H1 (cell line): ENCODE measurements at regions not wholly inside any gene's neighbourhood (a gene's known extent, or its start where the extent isn't known, plus 50 kb on each side); places are given as distances from the start of the nearest gene placed in this dataset.

Experiments
- CTCF ChIA-PET: fragments of 300-600 bp; sonication (Branson Sonifier 250); formaldehyde crosslinking; loops from one replicate; lab custom pipeline; 2021; ENCODE audit not compliant: partially characterized antibody; lab: Charles Lee
- POLR2A ChIA-PET: fragments of 300-600 bp; sonication (Branson Sonifier 250); formaldehyde crosslinking; loops from one replicate; lab custom pipeline; 2021; ENCODE audit warnings: inconsistent platforms; ENCODE audit not compliant: partially characterized antibody; lab: Charles Lee
- DNase-seq, 2 experiments: peaks; one replicate each; pipeline versions ENCODE4 v3.0.0 to v3.0.0-alpha.2; 2010 to 2022; ENCODE audit warnings: low spot score in 2 of 2, low read depth in 1 of 2, mixed read lengths in 1 of 2
- FAIRE-seq: peaks from 2 replicates; lab custom pipeline; 2011; peaks lifted over from hg19 to GRCh38; lab: Jason Lieb, UNC
- H2AFZ ChIP-seq: 2 replicates; pipeline ENCODE4 v1.8.1; 2012; ENCODE audit warnings: low read length, inconsistent platforms
- H2AK5ac ChIP-seq: 2 replicates; pipeline ENCODE4 v1.6.1; 2013; ENCODE audit warnings: low read depth, low read length
- H2BK120ac ChIP-seq: replicated peaks from 2 replicates; pipeline ENCODE3; 2013; ENCODE audit warnings: low read depth, low read length, inconsistent platforms
- H2BK12ac ChIP-seq: 2 replicates; pipeline ENCODE4 v1.6.1; 2013; ENCODE audit warnings: low read depth, low read length
- H2BK15ac ChIP-seq: 2 replicates; pipeline ENCODE4 v1.6.1; 2013; ENCODE audit warnings: low read length
- H2BK20ac ChIP-seq: 2 replicates; pipeline ENCODE4 v1.6.1; 2013; ENCODE audit warnings: low read length
- H2BK5ac ChIP-seq: 2 replicates; pipeline ENCODE4 v1.6.1; 2013; ENCODE audit warnings: low read depth, low read length
- H3K14ac ChIP-seq: 2 replicates; pipeline ENCODE4 v1.6.1; 2013; ENCODE audit warnings: inconsistent platforms; ENCODE audit not compliant: insufficient read length
- H3K18ac ChIP-seq: 2 replicates; pipeline ENCODE4 v1.6.1; 2013; ENCODE audit warnings: low read length; ENCODE audit errors: extremely low read depth
- H3K23ac ChIP-seq: 2 replicates; pipeline ENCODE4 v1.6.1; 2013; ENCODE audit warnings: inconsistent platforms; ENCODE audit not compliant: insufficient read length
- H3K23me2 ChIP-seq: 2 replicates; pipeline ENCODE4 v1.6.1; 2013; ENCODE audit warnings: low read depth, low read length
- H3K27ac ChIP-seq: 2 replicates; pipeline ENCODE4 v1.6.1; 2011; ENCODE audit warnings: low read depth, low read length, inconsistent platforms
- H3K27me3 ChIP-seq, 4 experiments: replicated peaks in 1 of 4; 1 replicate in 1 of 4; 2 replicates in 3 of 4; pipeline versions ENCODE4 v1.6.1 to v1.8.1; 2011 to 2013; ENCODE audit warnings: low read length in 3 of 4, mild to moderate bottlenecking in 3 of 4, inconsistent platforms in 2 of 4, mixed read lengths in 2 of 4, moderate library complexity in 1 of 4; ENCODE audit not compliant: control insufficient read depth in 3 of 4, insufficient read depth in 3 of 4; ENCODE audit errors: extremely low read depth in 1 of 4
- H3K36me3 ChIP-seq, 4 experiments: 2 replicates each; pipeline versions ENCODE4 v1.6.1 to v1.8.1; 2011 to 2013; ENCODE audit warnings: mild to moderate bottlenecking in 4 of 4, low read length in 3 of 4, moderate library complexity in 2 of 4, control low read depth in 1 of 4, inconsistent platforms in 1 of 4; ENCODE audit not compliant: insufficient read depth in 4 of 4, control insufficient read depth in 2 of 4
- H3K4ac ChIP-seq: replicated peaks from 2 replicates; pipeline ENCODE3; 2013; ENCODE audit warnings: low read length, low read depth, mixed read lengths, inconsistent platforms; ENCODE audit not compliant: insufficient read length
- H3K4me1 ChIP-seq, 4 experiments: replicated peaks in 1 of 4; 1 replicate in 1 of 4; 2 replicates in 3 of 4; pipeline versions ENCODE4 v1.6.1 to v1.8.1; 2011 to 2013; ENCODE audit warnings: low read length in 3 of 4, inconsistent platforms in 2 of 4, mixed read lengths in 1 of 4; ENCODE audit not compliant: insufficient read depth in 4 of 4, control insufficient read depth in 3 of 4
- H3K4me2 ChIP-seq, 2 experiments: 2 replicates each; pipeline versions ENCODE4 v1.6.1 to v1.8.1; 2011 to 2013; ENCODE audit warnings: low read depth in 2 of 2, low read length in 2 of 2, control low read depth in 1 of 2, inconsistent platforms in 1 of 2, mild to moderate bottlenecking in 1 of 2; ENCODE audit not compliant: insufficient read depth in 1 of 2
- H3K4me3 ChIP-seq, 4 experiments: fragments of 200-600, 300-600 bp in 1 of 4; sonication (generic), shearing (Covaris generic), sonication (Bioruptor Twin) in 1 of 4; 2 replicates each; pipeline versions ENCODE4 v1.5.1 to v1.8.1; 2011 to 2016; ENCODE audit warnings: low read length in 4 of 4, low read depth in 3 of 4, control low read depth in 2 of 4, inconsistent platforms in 2 of 4, mild to moderate bottlenecking in 2 of 4, mixed read lengths in 1 of 4, moderate library complexity in 1 of 4; ENCODE audit not compliant: insufficient read depth in 2 of 4; ENCODE audit errors: extremely low read depth in 1 of 4
- H3K56ac ChIP-seq: replicated peaks from 2 replicates; pipeline ENCODE3; 2013; ENCODE audit warnings: low read depth, mild to moderate bottlenecking, mixed read lengths, low read length, inconsistent platforms; ENCODE audit not compliant: insufficient read length
- H3K79me1 ChIP-seq: 2 replicates; pipeline ENCODE4 v1.6.1; 2013; ENCODE audit warnings: low read depth, low read length, control low read depth
- H3K79me2 ChIP-seq, 2 experiments: 2 replicates each; pipeline versions ENCODE4 v1.6.1 to v1.8.1; 2012 to 2013; ENCODE audit warnings: low read length in 2 of 2, mild to moderate bottlenecking in 2 of 2, inconsistent platforms in 1 of 2; ENCODE audit not compliant: insufficient read depth in 2 of 2, control insufficient read depth in 1 of 2
- H3K9ac ChIP-seq, 4 experiments: replicated peaks in 1 of 4; 1 replicate in 1 of 4; 2 replicates in 3 of 4; pipeline versions ENCODE4 v1.6.1 to v1.8.1; 2011 to 2013; ENCODE audit warnings: low read depth in 3 of 4, low read length in 3 of 4, control low read depth in 2 of 4, mild to moderate bottlenecking in 2 of 4, moderate library complexity in 2 of 4, inconsistent platforms in 1 of 4; ENCODE audit errors: extremely low read depth in 1 of 4
- H3K9me3 ChIP-seq, 2 experiments: 2 replicates each; pipeline versions ENCODE4 v1.6.1 to v1.8.1; 2012 to 2013; ENCODE audit warnings: mild to moderate bottlenecking in 2 of 2, moderate library complexity in 2 of 2, control low read depth in 1 of 2, inconsistent platforms in 1 of 2, low read depth in 1 of 2, low read length in 1 of 2, mixed read lengths in 1 of 2; ENCODE audit not compliant: insufficient read depth in 2 of 2
- H4K20me1 ChIP-seq, 2 experiments: replicated peaks in 1 of 2; 2 replicates each; pipeline versions ENCODE3 to v1.8.1; 2011 to 2013; ENCODE audit warnings: inconsistent platforms in 2 of 2, low read length in 2 of 2, mild to moderate bottlenecking in 1 of 2; ENCODE audit not compliant: insufficient read depth in 2 of 2, control insufficient read depth in 1 of 2
- H4K5ac ChIP-seq: 2 replicates; pipeline ENCODE4 v1.6.1; 2013; ENCODE audit warnings: low read length, low read depth, mixed read lengths, inconsistent platforms; ENCODE audit not compliant: insufficient read length
- H4K8ac ChIP-seq: 2 replicates; pipeline ENCODE4 v1.8.0; 2013; ENCODE audit warnings: mild to moderate bottlenecking, moderate library complexity, low read length, inconsistent platforms; ENCODE audit not compliant: insufficient read depth; ENCODE audit errors: extremely low read depth
- H4K91ac ChIP-seq: replicated peaks from 2 replicates; pipeline ENCODE3; 2013; ENCODE audit warnings: low read length, mixed read lengths, inconsistent platforms; ENCODE audit not compliant: insufficient read length
- ASH2L ChIP-seq: fragments of 200-600, 300-600 bp; sonication (generic); IDR thresholded peaks from one replicate; pipeline ENCODE4 v1.7.1; 2017; ENCODE audit warnings: low read length
- BCL11A ChIP-seq, 2 experiments: IDR thresholded peaks; one replicate each; pipeline ENCODE4 v1.6.1; 2011; ENCODE audit warnings: low read depth in 2 of 2, low read length in 2 of 2, mild to moderate bottlenecking in 2 of 2
- CREB1 ChIP-seq: IDR thresholded peaks from 2 replicates; pipeline ENCODE4 v1.6.1; 2012; ENCODE audit warnings: inconsistent platforms
- FOSL1 ChIP-seq: IDR thresholded peaks from 2 replicates; pipeline ENCODE4 v1.6.1; 2011; ENCODE audit warnings: mild to moderate bottlenecking, low read depth, low read length, moderate library complexity; ENCODE audit not compliant: insufficient read depth
- KDM1A ChIP-seq: fragments of 200-600, 300-600 bp; sonication (generic); IDR thresholded peaks from 2 replicates; pipeline ENCODE4 v1.7.1; 2016; ENCODE audit warnings: mild to moderate bottlenecking, low read length, borderline replicate concordance
- KDM4A ChIP-seq: IDR thresholded peaks from one replicate; pipeline ENCODE4 v1.7.1; 2012; ENCODE audit warnings: low read depth, mild to moderate bottlenecking, moderate library complexity, low read length, inconsistent platforms; ENCODE audit not compliant: severe bottlenecking
- NRF1 ChIP-seq: IDR thresholded peaks from 2 replicates; pipeline ENCODE4 v1.6.1; 2011; ENCODE audit warnings: mild to moderate bottlenecking, low read depth, low read length, improper control_type of control experiment
- POLR2A ChIP-seq, 2 experiments: IDR thresholded peaks; 1 replicate in 1 of 2; 2 replicates in 1 of 2; pipeline ENCODE4 v1.6.1; 2011; ENCODE audit warnings: low read depth in 2 of 2, low read length in 2 of 2, mild to moderate bottlenecking in 2 of 2; ENCODE audit errors: control extremely low read depth in 1 of 2
- RFX5 ChIP-seq: IDR thresholded peaks from 2 replicates; pipeline ENCODE4 v1.6.1; 2011; ENCODE audit warnings: low read depth, low read length, improper control_type of control experiment, borderline replicate concordance
- SAP30 ChIP-seq: fragments of 300-600 bp; sonication (generic); IDR thresholded peaks from 2 replicates; pipeline ENCODE4 v1.7.1; 2012; ENCODE audit warnings: low read length, moderate library complexity, mild to moderate bottlenecking, inconsistent platforms; ENCODE audit not compliant: insufficient read depth, insufficient replicate concordance
- SIRT6 ChIP-seq: IDR thresholded peaks from one replicate; pipeline ENCODE4 v1.7.1; 2012; ENCODE audit warnings: low read length, inconsistent platforms
- SRF ChIP-seq: IDR thresholded peaks from 2 replicates; pipeline ENCODE4 v1.6.1; 2011; ENCODE audit warnings: mild to moderate bottlenecking, low read depth, low read length, moderate library complexity
- TBP ChIP-seq: IDR thresholded peaks from 2 replicates; pipeline ENCODE4 v1.6.1; 2011; ENCODE audit warnings: low read depth, low read length, improper control_type of control experiment
- YY1 ChIP-seq: IDR thresholded peaks from 2 replicates; pipeline ENCODE4 v1.6.1; 2011; ENCODE audit warnings: low read depth, mild to moderate bottlenecking, low read length
- WGBS, 2 experiments: shearing (Covaris generic) in 1 of 2; methylation state at CpG; one replicate each; pipeline versions ENCODE4 v1.1.6 to v1.1.7; 2013 to 2015; ENCODE audit warnings: low lambda C conversion rate in 2 of 2, mixed read lengths in 2 of 2, inconsistent platforms in 1 of 2, low coverage in 1 of 2, missing lambda C conversion rate in 1 of 2; ENCODE audit not compliant: insufficient replicate concordance in 2 of 2, insufficient coverage in 1 of 2, insufficient read length in 1 of 2; ENCODE audit errors: extremely low coverage in 1 of 2, missing lambda C conversion rate in 1 of 2; 5-methylcytosine and 5-hydroxymethylcytosine counted together
- TF ChIP-seq, protein P1 (sequence below): IDR thresholded peaks from 2 replicates; pipeline ENCODE4 v1.6.1; 2011; ENCODE audit warnings: low read depth, mild to moderate bottlenecking, low read length; ENCODE audit not compliant: insufficient read depth
- TF ChIP-seq, protein P2 (sequence below): IDR thresholded peaks from 2 replicates; pipeline ENCODE4 v1.6.1; 2012; ENCODE audit warnings: inconsistent platforms

DNA sequence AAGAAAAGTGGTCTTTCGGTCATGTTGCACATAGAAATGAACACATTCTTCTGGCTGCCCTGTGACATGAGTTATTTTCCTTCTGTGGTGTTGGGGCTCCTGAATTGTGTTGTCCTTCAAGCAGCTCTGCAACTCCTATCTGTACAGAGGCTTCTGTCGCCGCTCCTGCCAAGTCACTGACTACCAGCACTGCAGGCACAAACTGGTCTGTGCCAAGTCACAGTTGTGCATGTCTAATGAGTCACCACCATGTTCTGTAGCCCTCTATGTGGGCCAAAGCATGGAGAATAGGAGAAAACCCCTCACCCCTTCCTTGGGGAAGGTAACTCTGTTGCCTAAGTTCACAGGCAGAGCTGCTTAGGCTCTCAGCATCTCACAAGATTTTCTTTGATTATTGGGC, 283.3 kb downstream of the RPL10L start:
- no peak overlapping the region for H3K4ac ChIP-seq

More for the DNA sequence above, 283.3 kb downstream of the RPL10L start:
- Histone ChIP-seq H2BK120ac (no peak overlapping the region), H2BK20ac (no peak overlapping the region), H3K9me3 (no peaks in the 10 kb centered on the region), H3K27me3 (no peaks in the 10 kb centered on the region), H3K18ac (no peak overlapping the region), H3K23ac (no peak overlapping the region), H3K79me1 (no peaks in the 10 kb centered on the region), H3K27ac (no peak overlapping the region), H3K36me3 (no peaks in the 10 kb centered on the region), H3K14ac (no peak overlapping the region), H4K5ac (no peak overlapping the region), H4K20me1 (no peaks in the 10 kb centered on the region), H2BK15ac (no peak overlapping the region), H3K9ac (no peak overlapping the region), H3K79me2 (no peaks in the 10 kb centered on the region), H2BK12ac (no peak overlapping the region), H3K4me3 (no peak overlapping the region), H3K56ac (no peak overlapping the region), H3K4me1 (no peaks in the 10 kb centered on the region), H3K4me2 (no peak overlapping the region), H3K23me2 (no peaks in the 10 kb centered on the region), H2BK5ac (no peak overlapping the region), H4K8ac (no peak overlapping the region), H2AFZ (no peak overlapping the region), H4K91ac (no peak overlapping the region), H2AK5ac (no peak overlapping the region)
- TF ChIP-seq CREB1 (no peak), SAP30 (no peak), TBP (no peak), SIRT6 (no peak), ASH2L (no peak), BCL11A (IDR thresholded peaks at IDR 0.05; ENCODE audit: low read depth in 2 of 2, low read length in 2 of 2) (no peak), SRF (no peak), POLR2A (IDR thresholded peaks at IDR 0.05; ENCODE audit: control extremely low read depth in 1 of 2, low read depth in 2 of 2, low read length in 2 of 2) (no peak), FOSL1 (no peak), RFX5 (no peak), KDM4A (no peak), YY1 (no peak), KDM1A (no peak), NRF1 (no peak)
- TF ChIP-seq, protein P1, sequence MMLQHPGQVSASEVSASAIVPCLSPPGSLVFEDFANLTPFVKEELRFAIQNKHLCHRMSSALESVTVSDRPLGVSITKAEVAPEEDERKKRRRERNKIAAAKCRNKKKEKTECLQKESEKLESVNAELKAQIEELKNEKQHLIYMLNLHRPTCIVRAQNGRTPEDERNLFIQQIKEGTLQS, result no peak
- TF ChIP-seq, protein P2, sequence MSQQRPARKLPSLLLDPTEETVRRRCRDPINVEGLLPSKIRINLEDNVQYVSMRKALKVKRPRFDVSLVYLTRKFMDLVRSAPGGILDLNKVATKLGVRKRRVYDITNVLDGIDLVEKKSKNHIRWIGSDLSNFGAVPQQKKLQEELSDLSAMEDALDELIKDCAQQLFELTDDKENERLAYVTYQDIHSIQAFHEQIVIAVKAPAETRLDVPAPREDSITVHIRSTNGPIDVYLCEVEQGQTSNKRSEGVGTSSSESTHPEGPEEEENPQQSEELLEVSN, result no peak
- ChIA-PET CTCF (no interaction called here), POLR2A (no interaction called here)
- WGBS, 2 experiments, result 67% methylated on average over 3 of the region's 3 CpGs; no CpG with 5 or more reads in 1 of the 2 experiments
- DNase-seq (no peak), FAIRE-seq (no peak)
